ENCODE measurements at regions not wholly inside any gene's neighbourhood (a gene's known extent, or its start where the extent isn't known, plus 50 kb on each side); places are given as distances from the start of the nearest gene placed in this dataset.

DNA sequence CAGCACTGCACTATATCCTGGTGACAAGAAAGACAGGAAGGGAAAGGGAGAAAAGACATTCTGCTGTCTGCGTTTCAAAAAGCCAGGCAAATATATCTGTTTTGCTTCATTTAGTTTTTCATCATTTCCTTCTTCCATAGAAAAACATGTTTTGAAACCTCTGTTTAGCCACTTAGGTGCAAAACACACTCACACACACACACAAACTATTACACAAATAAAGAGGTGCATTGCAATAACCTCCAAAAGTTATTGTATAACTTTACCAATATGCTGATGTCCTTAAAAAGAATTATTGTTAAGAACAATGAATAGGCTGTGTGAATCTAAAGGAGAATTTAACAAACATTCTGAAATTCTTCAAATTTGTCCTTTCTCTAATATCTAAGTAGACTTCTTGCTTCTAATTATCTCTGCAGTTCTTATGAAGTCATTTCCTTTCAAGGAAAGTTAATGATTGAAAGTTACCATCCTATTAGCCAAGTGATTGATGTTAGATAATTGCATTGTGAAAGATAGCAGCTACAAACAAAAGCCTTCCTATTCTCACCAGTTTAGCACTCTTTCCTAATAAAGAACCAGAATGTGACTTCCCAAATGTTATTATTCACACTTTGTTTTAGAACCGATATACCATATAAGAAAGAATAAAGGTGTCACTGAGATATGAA lies 516.7 kb downstream of the KCNJ3 start:
- Histone ChIP-seq H4K5ac (ENCODE audit: insufficient read length, low read depth, low read length) (no peak overlapping the region), H2BK12ac (ENCODE audit: insufficient read length, low read depth, low read length) (no peak overlapping the region), H2AK5ac (ENCODE audit: insufficient read length, low read length) (no peak overlapping the region), H3K4ac (ENCODE audit: low read depth, low read length) (no peak overlapping the region), H2BK120ac (ENCODE audit: low read depth, low read length, poor library complexity, severe bottlenecking) (no peak overlapping the region), H3K9me3 (ENCODE audit: control insufficient read depth, low read depth, low read length) (no peaks in the 10 kb centered on the region), H3K27ac (ENCODE audit: insufficient read length, low read depth, low read length) (no peak overlapping the region), H3K79me2 (ENCODE audit: insufficient read depth, low read length) (no peaks in the 10 kb centered on the region), H3K14ac (ENCODE audit: insufficient read depth, low read length) (no peak overlapping the region), H2AFZ (ENCODE audit: low read length) (no peak overlapping the region), H3T11ph (ENCODE audit: low read length) (no peak overlapping the region), H4K20me1 (ENCODE audit: control insufficient read depth, insufficient read depth, insufficient read length) (no peaks in the 10 kb centered on the region), H3K4me1 (ENCODE audit: insufficient read depth, low read length) (no peaks in the 10 kb centered on the region), H4K91ac (ENCODE audit: insufficient read length, low read depth, low read length) (no peak overlapping the region), H3K23me2 (ENCODE audit: insufficient read length, low read depth, low read length, poor library complexity, severe bottlenecking) (no peaks in the 10 kb centered on the region), H3K56ac (ENCODE audit: insufficient read length, low read depth, low read length) (no peak overlapping the region), H4K8ac (replicated peaks; ENCODE audit: insufficient read length, low read depth, low read length) (no peak overlapping the region), H3K18ac (ENCODE audit: insufficient read length, low read depth, low read length) (no peak overlapping the region), H3K9ac (ENCODE audit: extremely low read depth, insufficient read length, low read length) (no peak overlapping the region), H3K27me3 (ENCODE audit: insufficient read depth, low read length) (no peaks in the 10 kb centered on the region), H2BK20ac (ENCODE audit: low read depth, low read length, poor library complexity, severe bottlenecking) (no peak overlapping the region), H2BK5ac (ENCODE audit: insufficient read length, low read length) (no peak overlapping the region), H3K23ac (ENCODE audit: insufficient read length, low read depth, low read length) (no peak overlapping the region), H3K4me2 (ENCODE audit: insufficient read depth, insufficient read length, low read length) (no peak overlapping the region), H3K79me1 (ENCODE audit: insufficient read depth, low read depth, low read length, poor library complexity, severe bottlenecking) (no peaks in the 10 kb centered on the region), H2BK15ac (ENCODE audit: low read depth, low read length) (no peak overlapping the region)
- no CpG with 5 or more reads among the region's 2 CpGs for WGBS (ENCODE audit: extremely low coverage, insufficient read length, low lambda C conversion rate)
- no peaks in the 10 kb centered on the region for H3K27me3 Mint-ChIP-seq (ENCODE audit: low read depth)
- TF ChIP-seq, protein P1, sequence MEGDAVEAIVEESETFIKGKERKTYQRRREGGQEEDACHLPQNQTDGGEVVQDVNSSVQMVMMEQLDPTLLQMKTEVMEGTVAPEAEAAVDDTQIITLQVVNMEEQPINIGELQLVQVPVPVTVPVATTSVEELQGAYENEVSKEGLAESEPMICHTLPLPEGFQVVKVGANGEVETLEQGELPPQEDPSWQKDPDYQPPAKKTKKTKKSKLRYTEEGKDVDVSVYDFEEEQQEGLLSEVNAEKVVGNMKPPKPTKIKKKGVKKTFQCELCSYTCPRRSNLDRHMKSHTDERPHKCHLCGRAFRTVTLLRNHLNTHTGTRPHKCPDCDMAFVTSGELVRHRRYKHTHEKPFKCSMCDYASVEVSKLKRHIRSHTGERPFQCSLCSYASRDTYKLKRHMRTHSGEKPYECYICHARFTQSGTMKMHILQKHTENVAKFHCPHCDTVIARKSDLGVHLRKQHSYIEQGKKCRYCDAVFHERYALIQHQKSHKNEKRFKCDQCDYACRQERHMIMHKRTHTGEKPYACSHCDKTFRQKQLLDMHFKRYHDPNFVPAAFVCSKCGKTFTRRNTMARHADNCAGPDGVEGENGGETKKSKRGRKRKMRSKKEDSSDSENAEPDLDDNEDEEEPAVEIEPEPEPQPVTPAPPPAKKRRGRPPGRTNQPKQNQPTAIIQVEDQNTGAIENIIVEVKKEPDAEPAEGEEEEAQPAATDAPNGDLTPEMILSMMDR (conservative IDR thresholded peaks at IDR 0.05), result no peak
- no peaks in the 10 kb centered on the region for H3K36me3 Mint-ChIP-seq (ENCODE audit: insufficient read depth in 1 of 3, low read depth in 3 of 3)
- H3K4me1 Mint-ChIP-seq, result peaks cover 0 to 3% of the 10 kb centered on the region in 2 experiments; a peak in 1 of 4 replicates
- H3K4me3 Mint-ChIP-seq, result no peak overlapping the region
- no peak for DNase-seq
- H3K9me3 Mint-ChIP-seq, result no peaks in the 10 kb centered on the region
- H3K27ac Mint-ChIP-seq, result no peak overlapping the region

Data from H9 (cell line).